Activated naive CD4-positive, alpha-beta T cell (primary cell): ENCODE measurements at regions not wholly inside any gene's neighbourhood (a gene's known extent, or its start where the extent isn't known, plus 50 kb on each side); places are given as distances from the start of the nearest gene placed in this dataset.
"Not testable (repeated sequence)": the region's sequence is repeated elsewhere in the genome, so short reads cannot be mapped to it uniquely, and the experiment has no call there.

Experiments used
- DNase-seq, 4 experiments: peaks; one replicate each; lab custom pipeline; 2025; lab: John Stamatoyannopoulos, UW

- no peak for DNase-seq
Measured at GRCh38 chr5:167036585-167036984, 1254.9 kb upstream of the WWC1 start.

GRCh38 chr5:167049043-167049663 is 1242.3 kb upstream of the WWC1 start:
- no peak for DNase-seq

- no peak for DNase-seq
Measured at GRCh38 chr5:167049771-167050567, 1241.5 kb upstream of the WWC1 start.

- no peak for DNase-seq
Measured at GRCh38 chr5:167050568-167051401, 1240.7 kb upstream of the WWC1 start.

GRCh38 chr5:167051402-167051768 is 1240.1 kb upstream of the WWC1 start:
- DNase-seq, result no peak

GRCh38 chr5:167052791-167053190 is 1238.7 kb upstream of the WWC1 start:
- no peak for DNase-seq

GRCh38 chr5:167057665-167058064 is 1233.8 kb upstream of the WWC1 start:
- DNase-seq, result no peak

GRCh38 chr5:167061695-167062094 is 1229.8 kb upstream of the WWC1 start:
- DNase-seq, result no peak

- DNase-seq, result no peak
Measured at GRCh38 chr5:167063116-167063515, 1228.3 kb upstream of the WWC1 start.

GRCh38 chr5:167063788-167064187 is 1227.7 kb upstream of the WWC1 start:
- DNase-seq, result no peak

GRCh38 chr5:167064198-167064776 is 1227.2 kb upstream of the WWC1 start:
- no peak for DNase-seq

- DNase-seq, result no peak
Measured at GRCh38 chr5:167065794-167066193, 1225.7 kb upstream of the WWC1 start.

- DNase-seq, result no peak
Measured at GRCh38 chr5:167071981-167072610, 1219.3 kb upstream of the WWC1 start.

- no peak for DNase-seq
Measured at GRCh38 chr5:167081561-167081960, 1209.9 kb upstream of the WWC1 start.

- DNase-seq, result no peak
Measured at GRCh38 chr5:167096816-167097215, 1194.6 kb upstream of the WWC1 start.

- no peak for DNase-seq
Measured at GRCh38 chr5:167104351-167104750, 1187.1 kb upstream of the WWC1 start.

GRCh38 chr5:167105941-167106340 is 1185.5 kb upstream of the WWC1 start:
- DNase-seq, result no peak

GRCh38 chr5:167107684-167108083 is 1183.8 kb upstream of the WWC1 start:
- DNase-seq, result no peak

GRCh38 chr5:167108266-167108665 is 1183.2 kb upstream of the WWC1 start:
- not testable (repeated sequence) for DNase-seq

GRCh38 chr5:167112556-167112955 is 1178.9 kb upstream of the WWC1 start:
- DNase-seq, result no peak

- DNase-seq, result no peak
Measured at GRCh38 chr5:167122267-167122666, 1169.2 kb upstream of the WWC1 start.

- DNase-seq, result no peak
Measured at GRCh38 chr5:167123126-167123525, 1168.3 kb upstream of the WWC1 start.
